ENCODE measurements at regions not wholly inside any gene's neighbourhood (a gene's known extent, or its start where the extent isn't known, plus 50 kb on each side); places are given as distances from the start of the nearest gene placed in this dataset.

GRCh38 chr6:169971081-169971861 is 219.8 kb downstream of the ERMARD start:
- ATAC-seq (peak; percentile 11), DNase-seq (peak; percentile 60)
- intact Hi-C loops (cut with DNase I) = no loop called here
- no peaks in the 10 kb centered on the region for H3K9me3 ChIP-seq
- no peak overlapping the region for H3K4me3 ChIP-seq
- no peaks in the 10 kb centered on the region for H3K4me1 ChIP-seq
- no peaks in the 10 kb centered on the region for H3K27me3 ChIP-seq
- no peaks in the 10 kb centered on the region for H3K36me3 ChIP-seq
- H3K27ac ChIP-seq = no peak overlapping the region
- TF ChIP-seq CTCF (IDR thresholded peaks at IDR 0.05) = no peak

GRCh38 chr6:169970306-169970988 is 219.0 kb downstream of the ERMARD start:
- no peak for ATAC-seq
- Histone ChIP-seq H3K4me1 (no peaks in the 10 kb centered on the region), H3K27ac (no peak overlapping the region), H3K27me3 (no peaks in the 10 kb centered on the region), H3K36me3 (no peaks in the 10 kb centered on the region), H3K4me3 (no peak overlapping the region), H3K9me3 (no peaks in the 10 kb centered on the region)
- intact Hi-C loops (cut with DNase I) = no loop called here
- DNase-seq = peak; percentile 58
- no peak for TF ChIP-seq CTCF (IDR thresholded peaks at IDR 0.05)

GRCh38 chr6:169969372-169970099 is 218.1 kb downstream of the ERMARD start:
- Histone ChIP-seq H3K4me1 (no peaks in the 10 kb centered on the region), H3K36me3 (no peaks in the 10 kb centered on the region), H3K9me3 (no peaks in the 10 kb centered on the region), H3K27me3 (no peaks in the 10 kb centered on the region), H3K4me3 (no peak overlapping the region), H3K27ac (no peak overlapping the region)
- intact Hi-C loops (cut with DNase I) = no loop called here
- DNase-seq (no peak), ATAC-seq (no peak)
- TF ChIP-seq CTCF (IDR thresholded peaks at IDR 0.05) = no peak

- no peak overlapping the region for H3K4me3 ChIP-seq
- no peaks in the 10 kb centered on the region for H3K36me3 ChIP-seq
- H3K9me3 ChIP-seq = no peaks in the 10 kb centered on the region
- ATAC-seq (peak; percentile 44), DNase-seq (no peak)
- no peaks in the 10 kb centered on the region for H3K27me3 ChIP-seq
- no peak overlapping the region for H3K27ac ChIP-seq
- intact Hi-C loops (cut with DNase I) = no loop called here
- no peak for TF ChIP-seq CTCF (IDR thresholded peaks at IDR 0.05)
- no peaks in the 10 kb centered on the region for H3K4me1 ChIP-seq
Measured at GRCh38 chr6:169968541-169969270, 217.3 kb downstream of the ERMARD start.

GRCh38 chr6:169967687-169968086 is 216.3 kb downstream of the ERMARD start:
- no peak overlapping the region for H3K4me3 ChIP-seq
- H3K36me3 ChIP-seq = no peaks in the 10 kb centered on the region
- no peaks in the 10 kb centered on the region for H3K4me1 ChIP-seq
- DNase-seq (no peak), ATAC-seq (no peak)
- no peak for TF ChIP-seq CTCF (IDR thresholded peaks at IDR 0.05)
- no peak overlapping the region for H3K27ac ChIP-seq
- H3K27me3 ChIP-seq = peaks cover 7% of the 10 kb centered on the region
- intact Hi-C loops (cut with DNase I) = no loop called here
- H3K9me3 ChIP-seq = no peaks in the 10 kb centered on the region

All from upper lobe of right lung (tissue), 1 donor.